ENCODE measurements at regions not wholly inside any gene's neighbourhood (a gene's known extent, or its start where the extent isn't known, plus 50 kb on each side); places are given as distances from the start of the nearest gene placed in this dataset.
"Not testable (repeated sequence)": the region's sequence is repeated elsewhere in the genome, so short reads cannot be mapped to it uniquely, and the experiment has no call there.

DNA sequence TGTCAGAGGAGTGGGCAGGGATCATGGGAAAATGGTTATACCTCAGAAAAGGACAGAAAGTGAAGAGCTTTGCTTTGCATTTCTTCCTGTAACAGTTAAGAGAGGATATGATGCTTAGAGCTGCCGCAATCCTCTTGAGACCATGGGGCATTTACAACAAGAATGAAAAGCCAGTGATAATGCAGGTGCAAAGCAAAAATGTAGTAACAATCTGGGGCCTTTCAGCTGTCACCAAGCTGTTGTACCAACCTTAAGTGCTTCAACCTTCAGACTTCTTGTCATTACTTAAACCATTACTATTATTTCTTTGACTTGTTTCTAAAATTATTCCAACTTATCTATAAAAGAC, 1337.6 kb downstream of the RPIA start:
- not testable (repeated sequence) for TF ChIP-seq EZH2 (IDR thresholded peaks at IDR 0.05); POLR2AphosphoS5 (IDR thresholded peaks at IDR 0.05; ENCODE audit: borderline replicate concordance, low read depth, low read length); FOXP2 (optimal IDR thresholded peaks at IDR 0.05; ENCODE audit: control extremely low read depth, extremely low read length, insufficient read depth)

Measured in SK-N-MC (cell line).